Caco-2 (cell line): ENCODE measurements at regions not wholly inside any gene's neighbourhood (a gene's known extent, or its start where the extent isn't known, plus 50 kb on each side); places are given as distances from the start of the nearest gene placed in this dataset.

Source experiments
- BruUV-seq: library from RNA; stranded (reverse); fragments of 400-500 nt; replicated peaks from 2 replicates; lab custom pipeline; 2021; lab: Mats Ljungman, UMichigan
- CTCF ChIA-PET: fragments of 300-600 bp; sonication (Branson Sonifier 250); formaldehyde crosslinking; loops from one replicate; lab custom pipeline; 2022; ENCODE audit warnings: antibody characterized with exemption; lab: Charles Lee
- POLR2A ChIA-PET: fragments of 300-600 bp; sonication (Branson Sonifier 250); formaldehyde crosslinking; loops from one replicate; lab custom pipeline; 2022; ENCODE audit warnings: antibody characterized with exemption; lab: Charles Lee
- DNase-seq, 2 experiments: peaks; one replicate each; pipeline versions ENCODE4 v3.0.0 to v3.0.0-alpha.2; 2020 to 2022
- H3K27me3 ChIP-seq: replicated peaks from 2 replicates; pipeline ENCODE4 v1.6.0; 2011; ENCODE audit warnings: low read length; ENCODE audit not compliant: control insufficient read depth, insufficient read depth
- H3K36me3 ChIP-seq: 2 replicates; pipeline ENCODE4 v1.5.1; 2011; ENCODE audit warnings: low read length; ENCODE audit not compliant: control insufficient read depth, insufficient read depth
- H3K4me1 ChIP-seq: fragments of 250-450 bp; sonication (Bioruptor Pico); 2 replicates; pipeline ENCODE4 v1.5.1; 2020; ENCODE audit warnings: mild to moderate bottlenecking
- H3K4me3 ChIP-seq: 2 replicates; pipeline ENCODE4 v1.5.1; 2011; ENCODE audit warnings: low read depth, mild to moderate bottlenecking, control low read depth, low read length
- H3K9me3 ChIP-seq: fragments of 250-450 bp; sonication (Bioruptor Pico); 2 replicates; pipeline ENCODE4 v1.5.1; 2020; ENCODE audit warnings: mild to moderate bottlenecking, moderate library complexity
- H3K27ac Mint-ChIP-seq: one replicate; pipeline ENCODE4 v1.8.0; 2022; ENCODE audit warnings: mixed read lengths; ENCODE audit not compliant: unreplicated experiment
- H3K27me3 Mint-ChIP-seq: one replicate; pipeline ENCODE4 v1.8.0; 2022; ENCODE audit warnings: mixed read lengths; ENCODE audit not compliant: insufficient read depth, unreplicated experiment
- H3K36me3 Mint-ChIP-seq: one replicate; pipeline ENCODE4 v1.8.0; 2022; ENCODE audit warnings: mild to moderate bottlenecking, mixed read lengths; ENCODE audit not compliant: insufficient read depth, unreplicated experiment
- H3K4me1 Mint-ChIP-seq: one replicate; pipeline ENCODE4 v1.8.0; 2022; ENCODE audit warnings: low read depth, mixed read lengths; ENCODE audit not compliant: unreplicated experiment
- H3K4me3 Mint-ChIP-seq: one replicate; pipeline ENCODE4 v1.8.0; 2022; ENCODE audit warnings: mild to moderate bottlenecking, moderate library complexity, mixed read lengths; ENCODE audit not compliant: unreplicated experiment
- H3K9me3 Mint-ChIP-seq: one replicate; pipeline ENCODE4 v1.8.0; 2022; ENCODE audit warnings: mixed read lengths; ENCODE audit not compliant: unreplicated experiment
- CTCF ChIP-seq, 2 experiments: fragments of 200-600 bp in 1 of 2; IDR thresholded peaks; 1 replicate in 1 of 2; 2 replicates in 1 of 2; pipeline versions ENCODE4 v1.5.1 to v1.8.0; 2011 to 2022; ENCODE audit warnings: antibody characterized with exemption in 1 of 2, control low read depth in 1 of 2, inconsistent platforms in 1 of 2, low read depth in 1 of 2, low read length in 1 of 2, mild to moderate bottlenecking in 1 of 2, moderate library complexity in 1 of 2; ENCODE audit not compliant: insufficient read depth in 1 of 2, severe bottlenecking in 1 of 2, unreplicated experiment in 1 of 2
- intact Hi-C: fragments of 100-400 bp; cut with micrococcal nuclease; formaldehyde crosslinking; loops from one replicate; pipeline ENCODE4 v1.10.0; 2022; ENCODE audit not compliant: unreplicated experiment

- Histone ChIP-seq H3K9me3 (no peaks in the 10 kb centered on the region), H3K27me3 (no peaks in the 10 kb centered on the region), H3K4me3 (no peak overlapping the region), H3K36me3 (no peaks in the 10 kb centered on the region), H3K4me1 (no peaks in the 10 kb centered on the region)
- TF ChIP-seq CTCF (IDR thresholded peaks at IDR 0.05; ENCODE audit: insufficient read depth in 1 of 2, low read depth in 1 of 2, low read length in 1 of 2, severe bottlenecking in 1 of 2, unreplicated experiment in 1 of 2) = no peak
- Mint-ChIP-seq H3K27me3 (peaks cover 2% of the 10 kb centered on the region), H3K9me3 (no peaks in the 10 kb centered on the region), H3K4me1 (no peaks in the 10 kb centered on the region), H3K27ac (no peak overlapping the region), H3K36me3 (no peaks in the 10 kb centered on the region), H3K4me3 (no peak overlapping the region)
- POLR2A ChIA-PET = no interaction called here
- DNase-seq = no peak
- no TSS peak for BruUV-seq
- intact Hi-C loops = no loop called here
- CTCF ChIA-PET = no interaction called here
These were observed 177.4 kb downstream of the SLC28A3 start for GRCh38 chr9:84163052-84163650.

DNA sequence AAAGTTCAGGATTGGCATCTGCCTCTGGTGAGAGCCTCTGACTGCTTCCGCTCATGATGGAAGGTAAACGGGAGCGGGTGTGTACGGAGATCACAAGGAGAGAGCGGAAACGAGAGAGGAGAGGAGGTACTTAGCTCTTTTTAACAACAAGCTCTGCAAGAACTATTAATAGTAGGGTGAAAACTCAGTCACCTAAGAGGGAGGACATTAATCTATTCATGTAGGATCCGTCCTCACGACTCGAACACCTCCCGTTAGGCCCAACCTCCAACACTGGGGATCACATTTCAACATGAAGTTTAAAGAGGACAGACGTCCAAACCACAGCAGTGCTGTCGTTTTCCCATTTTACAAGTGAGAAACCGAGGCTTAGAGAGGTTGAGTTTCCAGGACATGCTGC is 173.7 kb downstream of the SLC28A3 start:
- CTCF ChIA-PET = no interaction called here
- H3K27ac Mint-ChIP-seq = no peak overlapping the region
- no peaks in the 10 kb centered on the region for H3K4me1 ChIP-seq
- no peak for TF ChIP-seq CTCF (IDR thresholded peaks at IDR 0.05; ENCODE audit: insufficient read depth in 1 of 2, low read depth in 1 of 2, low read length in 1 of 2, severe bottlenecking in 1 of 2, unreplicated experiment in 1 of 2)
- no peak for DNase-seq
- BruUV-seq = no TSS peak
- H3K27me3 ChIP-seq = no peaks in the 10 kb centered on the region
- no peak overlapping the region for H3K4me3 Mint-ChIP-seq
- no peaks in the 10 kb centered on the region for H3K9me3 ChIP-seq
- no peaks in the 10 kb centered on the region for H3K4me1 Mint-ChIP-seq
- H3K4me3 ChIP-seq = no peak overlapping the region
- no peaks in the 10 kb centered on the region for H3K36me3 ChIP-seq
- no peaks in the 10 kb centered on the region for H3K36me3 Mint-ChIP-seq
- H3K27me3 Mint-ChIP-seq = peaks cover 3% of the 10 kb centered on the region
- POLR2A ChIA-PET = no interaction called here
- H3K9me3 Mint-ChIP-seq = no peaks in the 10 kb centered on the region
- intact Hi-C loops = no loop called here

- ChIA-PET POLR2A (no interaction called here), CTCF (no interaction called here)
- Histone ChIP-seq H3K4me3 (no peak overlapping the region), H3K9me3 (no peaks in the 10 kb centered on the region), H3K27me3 (no peaks in the 10 kb centered on the region), H3K4me1 (no peaks in the 10 kb centered on the region), H3K36me3 (no peaks in the 10 kb centered on the region)
- no peak for DNase-seq
- TF ChIP-seq CTCF (IDR thresholded peaks at IDR 0.05; ENCODE audit: insufficient read depth in 1 of 2, low read depth in 1 of 2, low read length in 1 of 2, severe bottlenecking in 1 of 2, unreplicated experiment in 1 of 2) = no peak
- Mint-ChIP-seq H3K4me1 (no peaks in the 10 kb centered on the region), H3K27ac (no peak overlapping the region), H3K36me3 (no peaks in the 10 kb centered on the region), H3K9me3 (no peaks in the 10 kb centered on the region), H3K4me3 (no peak overlapping the region), H3K27me3 (peaks cover 6% of the 10 kb centered on the region)
- intact Hi-C loops = no loop called here
- no TSS peak for BruUV-seq
These were observed 171.3 kb downstream of the SLC28A3 start for GRCh38 chr9:84169240-84169639.
